ENCODE measurements at regions not wholly inside any gene's neighbourhood (a gene's known extent, or its start where the extent isn't known, plus 50 kb on each side); places are given as distances from the start of the nearest gene placed in this dataset.
"Not testable (repeated sequence)": the region's sequence is repeated elsewhere in the genome, so short reads cannot be mapped to it uniquely, and the experiment has no call there.

GRCh38 chr1:120288814-120289600 is 112.7 kb upstream of the SEC22B start:
- not testable (repeated sequence) for TF ChIP-seq GATA2 (IDR thresholded peaks at IDR 0.05; ENCODE audit: insufficient read depth, insufficient read length, low read depth, low read length); POLR2A (IDR thresholded peaks at IDR 0.05; ENCODE audit: low read depth, low read length); CTCF (IDR thresholded peaks at IDR 0.05; ENCODE audit: extremely low read depth in 1 of 2, insufficient read depth in 1 of 2, low read depth in 1 of 2, low read length in 2 of 2); EZH2 (IDR thresholded peaks at IDR 0.05; ENCODE audit: borderline replicate concordance, low read depth, low read length, severe bottlenecking); POLR2AphosphoS5 (IDR thresholded peaks at IDR 0.05; ENCODE audit: insufficient read depth, low read depth, low read length); MAX (IDR thresholded peaks at IDR 0.05; ENCODE audit: insufficient read depth, insufficient read length); JUN (IDR thresholded peaks at IDR 0.05; ENCODE audit: borderline replicate concordance, insufficient read depth, insufficient read length, low read depth)
